Liver (tissue), 8 donors: ENCODE measurements at regions not wholly inside any gene's neighbourhood (a gene's known extent, or its start where the extent isn't known, plus 50 kb on each side); places are given as distances from the start of the nearest gene placed in this dataset.

ENCODE experiments used
- DNase-seq: peaks from one replicate; pipeline ENCODE4 v3.0.0-alpha.2; 2017; ENCODE audit warnings: low spot score
- H3K27ac ChIP-seq, 2 donors: one replicate each; pipeline ENCODE4 v1.7.0; 2013; ENCODE audit warnings: inconsistent platforms in 2 of 2, low read length in 2 of 2, control low read depth in 1 of 2, low read depth in 1 of 2, mild to moderate bottlenecking in 1 of 2
- H3K27me3 ChIP-seq, 4 donors: one replicate each; pipeline versions ENCODE4 v1.6.1 to v1.7.0; 2013; ENCODE audit warnings: low read length in 3 of 4, inconsistent platforms in 1 of 4, mild to moderate bottlenecking in 1 of 4, moderate library complexity in 1 of 4; ENCODE audit not compliant: control insufficient read depth in 4 of 4, insufficient read depth in 4 of 4
- H3K36me3 ChIP-seq, 4 donors: one replicate each; pipeline versions ENCODE4 v1.6.1 to v1.7.0; 2013; ENCODE audit warnings: low read length in 3 of 4, mild to moderate bottlenecking in 3 of 4, low read depth in 1 of 4, moderate library complexity in 1 of 4; ENCODE audit not compliant: control insufficient read depth in 4 of 4, insufficient read depth in 3 of 4
- H3K4me1 ChIP-seq, 4 donors: one replicate each; pipeline versions ENCODE4 v1.6.1 to v1.7.0; 2013; ENCODE audit warnings: low read length in 3 of 4, mild to moderate bottlenecking in 3 of 4, moderate library complexity in 1 of 4; ENCODE audit not compliant: control insufficient read depth in 4 of 4, insufficient read depth in 4 of 4
- H3K4me3 ChIP-seq, 3 donors: one replicate each; pipeline versions ENCODE4 v1.6.1 to v1.7.0; 2013; ENCODE audit warnings: low read length in 3 of 3, control low read depth in 1 of 3, low read depth in 1 of 3, mild to moderate bottlenecking in 1 of 3
- H3K9ac ChIP-seq, 2 donors: one replicate each; pipeline ENCODE4 v1.7.0; 2013; ENCODE audit warnings: low read length in 2 of 2, mild to moderate bottlenecking in 2 of 2, moderate library complexity in 2 of 2, control low read depth in 1 of 2, low read depth in 1 of 2
- H3K9me3 ChIP-seq, 4 donors: one replicate each; pipeline versions ENCODE4 v1.6.1 to v1.7.0; 2013; ENCODE audit warnings: low read length in 3 of 4; ENCODE audit not compliant: control insufficient read depth in 4 of 4
- ATF3 ChIP-seq: IDR thresholded peaks from 2 replicates; pipeline ENCODE4 v1.6.1; 2016; ENCODE audit warnings: antibody characterized with exemption
- EGR1 ChIP-seq, 2 donors: IDR thresholded peaks; 2 replicates each; pipeline ENCODE4 v1.6.1; 2016 to 2018; ENCODE audit warnings: antibody characterized with exemption in 2 of 2, low read depth in 2 of 2
- FOXA1 ChIP-seq: IDR thresholded peaks from 2 replicates; pipeline ENCODE4 v1.6.1; 2016; ENCODE audit warnings: antibody characterized with exemption
- FOXA2 ChIP-seq: IDR thresholded peaks from 2 replicates; pipeline ENCODE4 v1.6.1; 2016; ENCODE audit warnings: antibody characterized with exemption
- GABPA ChIP-seq, 2 donors: IDR thresholded peaks in 1 of 2; conservative IDR thresholded peaks in 1 of 2; 2 replicates each; pipeline ENCODE4 v1.6.1; 2016; ENCODE audit warnings: antibody characterized with exemption in 2 of 2, mild to moderate bottlenecking in 1 of 2, moderate library complexity in 1 of 2
- HNF4A ChIP-seq, 2 donors: conservative IDR thresholded peaks; 2 replicates each; pipeline ENCODE4 v1.6.1; 2016; ENCODE audit warnings: antibody characterized with exemption in 2 of 2, mild to moderate bottlenecking in 2 of 2
- HNF4G ChIP-seq: IDR thresholded peaks from 2 replicates; pipeline ENCODE4 v1.6.1; 2016; ENCODE audit warnings: antibody characterized with exemption
- JUND ChIP-seq, 2 donors: IDR thresholded peaks; 2 replicates each; pipeline ENCODE4 v1.6.1; 2016; ENCODE audit warnings: antibody characterized with exemption in 2 of 2
- NR2F2 ChIP-seq: IDR thresholded peaks from 2 replicates; pipeline ENCODE4 v1.6.1; 2016; ENCODE audit warnings: antibody characterized with exemption
- RAD21 ChIP-seq, 2 donors: IDR thresholded peaks; 2 replicates each; pipeline ENCODE4 v1.6.1; 2016; ENCODE audit warnings: antibody characterized with exemption in 2 of 2, mild to moderate bottlenecking in 2 of 2
- RXRA ChIP-seq, 2 donors: IDR thresholded peaks; 2 replicates each; pipeline ENCODE4 v1.6.1; 2017 to 2018; ENCODE audit warnings: antibody characterized with exemption in 2 of 2, mild to moderate bottlenecking in 1 of 2
- SP1 ChIP-seq: IDR thresholded peaks from 2 replicates; pipeline ENCODE4 v1.6.1; 2018; ENCODE audit warnings: antibody characterized with exemption, mild to moderate bottlenecking
- TAF1 ChIP-seq: conservative IDR thresholded peaks from 2 replicates; pipeline ENCODE4 v1.6.1; 2016; ENCODE audit warnings: antibody characterized with exemption, mild to moderate bottlenecking
- YY1 ChIP-seq: IDR thresholded peaks from 2 replicates; pipeline ENCODE4 v1.6.1; 2016; ENCODE audit warnings: antibody characterized with exemption, mild to moderate bottlenecking
- WGBS: extraction: QIAGEN DNeasy Blood & Tissue Kit; methylation state at CpG from one replicate; pipeline ENCODE4 v1.1.7; 2013; 5-methylcytosine and 5-hydroxymethylcytosine counted together
- TF ChIP-seq, protein P1 (sequence below): fragments of 150-350 bp; IDR thresholded peaks from 2 replicates; pipeline ENCODE4 v1.5.1; 2017; ENCODE audit warnings: improper control_type of control experiment, low read depth, low read length; ENCODE audit not compliant: missing input control
- TF ChIP-seq, protein P2 (sequence below): IDR thresholded peaks from 2 replicates; pipeline ENCODE4 v1.6.1; 2016; ENCODE audit warnings: antibody characterized with exemption
- TF ChIP-seq, protein P3 (sequence below): IDR thresholded peaks from 2 replicates; pipeline ENCODE4 v1.6.1; 2016; ENCODE audit warnings: antibody characterized with exemption
- TF ChIP-seq, protein P4 (sequence below): IDR thresholded peaks from 2 replicates; pipeline ENCODE4 v1.6.1; 2016; ENCODE audit warnings: antibody characterized with exemption, mild to moderate bottlenecking
- donor health status: healthy.
- donor health status: healthy.
- donor health status: healthy.
- donor health status: healthy.
- donor health status: healthy.

DNA sequence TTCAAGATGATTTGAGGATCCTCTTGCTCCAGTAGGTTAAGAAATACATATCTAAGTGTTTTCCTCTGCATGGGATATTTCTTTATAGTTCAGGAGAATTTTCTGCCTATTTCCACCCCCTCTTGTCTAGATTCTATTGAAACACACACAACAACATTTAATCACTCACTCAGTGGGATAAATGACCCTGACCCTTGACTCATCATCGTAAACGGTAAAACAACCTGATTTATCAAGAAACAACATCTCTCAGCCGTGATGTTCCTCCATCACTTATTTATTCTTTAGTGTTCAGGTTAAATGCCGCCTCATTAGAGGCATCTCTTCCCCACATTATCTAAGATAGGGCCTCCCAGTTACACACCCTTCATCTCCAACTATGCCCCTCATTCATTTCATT, 208.7 kb upstream of the FMN2 start:
- no peaks in the 10 kb centered on the region for H3K36me3 ChIP-seq
- H3K9ac ChIP-seq = no peak overlapping the region
- H3K27me3 ChIP-seq = no peaks in the 10 kb centered on the region
- H3K9me3 ChIP-seq = no peaks in the 10 kb centered on the region
- no peak for TF ChIP-seq NR2F2
- no peak for TF ChIP-seq HNF4A (conservative IDR thresholded peaks at IDR 0.05)
- TF ChIP-seq, protein P1, sequence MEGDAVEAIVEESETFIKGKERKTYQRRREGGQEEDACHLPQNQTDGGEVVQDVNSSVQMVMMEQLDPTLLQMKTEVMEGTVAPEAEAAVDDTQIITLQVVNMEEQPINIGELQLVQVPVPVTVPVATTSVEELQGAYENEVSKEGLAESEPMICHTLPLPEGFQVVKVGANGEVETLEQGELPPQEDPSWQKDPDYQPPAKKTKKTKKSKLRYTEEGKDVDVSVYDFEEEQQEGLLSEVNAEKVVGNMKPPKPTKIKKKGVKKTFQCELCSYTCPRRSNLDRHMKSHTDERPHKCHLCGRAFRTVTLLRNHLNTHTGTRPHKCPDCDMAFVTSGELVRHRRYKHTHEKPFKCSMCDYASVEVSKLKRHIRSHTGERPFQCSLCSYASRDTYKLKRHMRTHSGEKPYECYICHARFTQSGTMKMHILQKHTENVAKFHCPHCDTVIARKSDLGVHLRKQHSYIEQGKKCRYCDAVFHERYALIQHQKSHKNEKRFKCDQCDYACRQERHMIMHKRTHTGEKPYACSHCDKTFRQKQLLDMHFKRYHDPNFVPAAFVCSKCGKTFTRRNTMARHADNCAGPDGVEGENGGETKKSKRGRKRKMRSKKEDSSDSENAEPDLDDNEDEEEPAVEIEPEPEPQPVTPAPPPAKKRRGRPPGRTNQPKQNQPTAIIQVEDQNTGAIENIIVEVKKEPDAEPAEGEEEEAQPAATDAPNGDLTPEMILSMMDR = no peak
- no peak for TF ChIP-seq RAD21 (IDR thresholded peaks at IDR 0.05)
- TF ChIP-seq FOXA2 = no peak
- TF ChIP-seq, protein P2, sequence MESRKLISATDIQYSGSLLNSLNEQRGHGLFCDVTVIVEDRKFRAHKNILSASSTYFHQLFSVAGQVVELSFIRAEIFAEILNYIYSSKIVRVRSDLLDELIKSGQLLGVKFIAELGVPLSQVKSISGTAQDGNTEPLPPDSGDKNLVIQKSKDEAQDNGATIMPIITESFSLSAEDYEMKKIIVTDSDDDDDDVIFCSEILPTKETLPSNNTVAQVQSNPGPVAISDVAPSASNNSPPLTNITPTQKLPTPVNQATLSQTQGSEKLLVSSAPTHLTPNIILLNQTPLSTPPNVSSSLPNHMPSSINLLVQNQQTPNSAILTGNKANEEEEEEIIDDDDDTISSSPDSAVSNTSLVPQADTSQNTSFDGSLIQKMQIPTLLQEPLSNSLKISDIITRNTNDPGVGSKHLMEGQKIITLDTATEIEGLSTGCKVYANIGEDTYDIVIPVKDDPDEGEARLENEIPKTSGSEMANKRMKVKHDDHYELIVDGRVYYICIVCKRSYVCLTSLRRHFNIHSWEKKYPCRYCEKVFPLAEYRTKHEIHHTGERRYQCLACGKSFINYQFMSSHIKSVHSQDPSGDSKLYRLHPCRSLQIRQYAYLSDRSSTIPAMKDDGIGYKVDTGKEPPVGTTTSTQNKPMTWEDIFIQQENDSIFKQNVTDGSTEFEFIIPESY = no peak
- no peak for TF ChIP-seq ATF3
- TF ChIP-seq TAF1 = no peak
- TF ChIP-seq JUND (IDR thresholded peaks at IDR 0.05) = no peak
- H3K27ac ChIP-seq = no peak overlapping the region
- no peak for DNase-seq
- WGBS = 81% methylated on average over 4 of the region's 4 CpGs
- no peaks in the 10 kb centered on the region for H3K4me1 ChIP-seq
- no peak overlapping the region for H3K4me3 ChIP-seq

- 89% methylated on average over 4 of the region's 4 CpGs for WGBS
- H3K9me3 ChIP-seq = no peaks in the 10 kb centered on the region
- no peak overlapping the region for H3K9ac ChIP-seq
- no peaks in the 10 kb centered on the region for H3K36me3 ChIP-seq
- no peak overlapping the region for H3K4me3 ChIP-seq
- no peak for TF ChIP-seq GABPA (IDR thresholded peaks at IDR 0.05 in 1 of 2, conservative IDR thresholded peaks at IDR 0.05 in 1 of 2)
- no peaks in the 10 kb centered on the region for H3K4me1 ChIP-seq
- DNase-seq = no peak
- peaks cover 0 to 1% (median 0%) of the 10 kb centered on the region in 4 donors for H3K27me3 ChIP-seq
- no peak overlapping the region for H3K27ac ChIP-seq
These were observed 206.9 kb upstream of the FMN2 start for GRCh38 chr1:239884796-239885195.

- Histone ChIP-seq H3K36me3 (no peaks in the 10 kb centered on the region), H3K4me1 (no peaks in the 10 kb centered on the region), H3K27ac (no peak overlapping the region), H3K4me3 (no peak overlapping the region), H3K27me3 (peaks cover 0 to 4% (median 0%) of the 10 kb centered on the region in 4 donors), H3K9me3 (no peaks in the 10 kb centered on the region), H3K9ac (no peak overlapping the region)
- 76% methylated on average over 5 of the region's 5 CpGs for WGBS
- DNase-seq = no peak
- TF ChIP-seq EGR1 (IDR thresholded peaks at IDR 0.05; ENCODE audit: low read depth in 2 of 2) (no peak), TAF1 (no peak), RAD21 (IDR thresholded peaks at IDR 0.05) (no peak), RXRA (IDR thresholded peaks at IDR 0.05) (no peak), JUND (IDR thresholded peaks at IDR 0.05) (no peak), GABPA (IDR thresholded peaks at IDR 0.05 in 1 of 2, conservative IDR thresholded peaks at IDR 0.05 in 1 of 2) (no peak), FOXA2 (no peak), FOXA1 (no peak), HNF4G (no peak), HNF4A (conservative IDR thresholded peaks at IDR 0.05) (no peak), SP1 (no peak), YY1 (no peak), ATF3 (no peak)
- TF ChIP-seq, protein P1 = no peak
- TF ChIP-seq, protein P3, sequence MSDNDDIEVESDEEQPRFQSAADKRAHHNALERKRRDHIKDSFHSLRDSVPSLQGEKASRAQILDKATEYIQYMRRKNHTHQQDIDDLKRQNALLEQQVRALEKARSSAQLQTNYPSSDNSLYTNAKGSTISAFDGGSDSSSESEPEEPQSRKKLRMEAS = no peak
- TF ChIP-seq, protein P4, sequence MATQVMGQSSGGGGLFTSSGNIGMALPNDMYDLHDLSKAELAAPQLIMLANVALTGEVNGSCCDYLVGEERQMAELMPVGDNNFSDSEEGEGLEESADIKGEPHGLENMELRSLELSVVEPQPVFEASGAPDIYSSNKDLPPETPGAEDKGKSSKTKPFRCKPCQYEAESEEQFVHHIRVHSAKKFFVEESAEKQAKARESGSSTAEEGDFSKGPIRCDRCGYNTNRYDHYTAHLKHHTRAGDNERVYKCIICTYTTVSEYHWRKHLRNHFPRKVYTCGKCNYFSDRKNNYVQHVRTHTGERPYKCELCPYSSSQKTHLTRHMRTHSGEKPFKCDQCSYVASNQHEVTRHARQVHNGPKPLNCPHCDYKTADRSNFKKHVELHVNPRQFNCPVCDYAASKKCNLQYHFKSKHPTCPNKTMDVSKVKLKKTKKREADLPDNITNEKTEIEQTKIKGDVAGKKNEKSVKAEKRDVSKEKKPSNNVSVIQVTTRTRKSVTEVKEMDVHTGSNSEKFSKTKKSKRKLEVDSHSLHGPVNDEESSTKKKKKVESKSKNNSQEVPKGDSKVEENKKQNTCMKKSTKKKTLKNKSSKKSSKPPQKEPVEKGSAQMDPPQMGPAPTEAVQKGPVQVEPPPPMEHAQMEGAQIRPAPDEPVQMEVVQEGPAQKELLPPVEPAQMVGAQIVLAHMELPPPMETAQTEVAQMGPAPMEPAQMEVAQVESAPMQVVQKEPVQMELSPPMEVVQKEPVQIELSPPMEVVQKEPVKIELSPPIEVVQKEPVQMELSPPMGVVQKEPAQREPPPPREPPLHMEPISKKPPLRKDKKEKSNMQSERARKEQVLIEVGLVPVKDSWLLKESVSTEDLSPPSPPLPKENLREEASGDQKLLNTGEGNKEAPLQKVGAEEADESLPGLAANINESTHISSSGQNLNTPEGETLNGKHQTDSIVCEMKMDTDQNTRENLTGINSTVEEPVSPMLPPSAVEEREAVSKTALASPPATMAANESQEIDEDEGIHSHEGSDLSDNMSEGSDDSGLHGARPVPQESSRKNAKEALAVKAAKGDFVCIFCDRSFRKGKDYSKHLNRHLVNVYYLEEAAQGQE = no peak
These were observed 205.4 kb upstream of the FMN2 start for GRCh38 chr1:239886266-239886665.
